ENCODE measurements at regions not wholly inside any gene's neighbourhood (a gene's known extent, or its start where the extent isn't known, plus 50 kb on each side); places are given as distances from the start of the nearest gene placed in this dataset.

GRCh38 chr3:103337179-103337845 is 902.5 kb downstream of the ZPLD1 start:
- Mint-ChIP-seq H3K27me3 (ENCODE audit: low read depth) (peaks cover 19% of the 10 kb centered on the region), H3K4me3 (ENCODE audit: unreplicated experiment) (no peak overlapping the region), H3K4me1 (ENCODE audit: low read depth) (no peaks in the 10 kb centered on the region), H3K9me3 (ENCODE audit: low read depth) (no peaks in the 10 kb centered on the region), H3K27ac (ENCODE audit: unreplicated experiment) (no peak overlapping the region), H3K36me3 (ENCODE audit: low read depth) (no peaks in the 10 kb centered on the region)
- no peak for TF ChIP-seq CTCF (IDR thresholded peaks at IDR 0.05)
- no peak for DNase-seq (ENCODE audit: low spot score)

DNA sequence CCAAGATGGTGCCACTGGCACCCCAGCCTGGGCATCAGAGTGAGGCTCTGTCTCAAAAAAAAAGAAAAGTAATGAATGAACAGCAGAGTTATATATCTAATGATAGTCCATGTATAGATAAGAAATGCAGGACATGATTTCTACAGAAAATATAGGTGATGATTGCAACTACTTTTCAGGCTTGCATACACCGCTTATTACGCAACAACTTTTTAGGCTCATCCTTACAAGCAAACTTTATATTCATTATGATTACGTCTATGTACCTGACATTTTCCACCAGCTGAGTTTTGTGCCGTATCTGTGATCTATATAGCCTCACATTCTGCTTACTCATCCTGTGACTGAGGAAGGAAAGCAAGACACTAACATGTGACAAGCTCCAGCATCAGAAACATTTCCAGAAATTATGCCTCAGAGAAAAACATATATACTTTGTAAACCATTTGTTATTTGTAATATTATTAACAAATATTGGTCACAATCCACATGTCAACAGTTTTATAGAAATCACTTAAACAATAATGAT is 906.3 kb downstream of the ZPLD1 start:
- Mint-ChIP-seq H3K9me3 (ENCODE audit: low read depth) (no peaks in the 10 kb centered on the region), H3K4me3 (ENCODE audit: unreplicated experiment) (no peak overlapping the region), H3K4me1 (ENCODE audit: low read depth) (no peaks in the 10 kb centered on the region), H3K27ac (ENCODE audit: unreplicated experiment) (no peak overlapping the region), H3K27me3 (ENCODE audit: low read depth) (peaks cover 9% of the 10 kb centered on the region), H3K36me3 (ENCODE audit: low read depth) (no peaks in the 10 kb centered on the region)
- DNase-seq (ENCODE audit: low spot score): no peak
- no peak for TF ChIP-seq CTCF (IDR thresholded peaks at IDR 0.05)

DNA sequence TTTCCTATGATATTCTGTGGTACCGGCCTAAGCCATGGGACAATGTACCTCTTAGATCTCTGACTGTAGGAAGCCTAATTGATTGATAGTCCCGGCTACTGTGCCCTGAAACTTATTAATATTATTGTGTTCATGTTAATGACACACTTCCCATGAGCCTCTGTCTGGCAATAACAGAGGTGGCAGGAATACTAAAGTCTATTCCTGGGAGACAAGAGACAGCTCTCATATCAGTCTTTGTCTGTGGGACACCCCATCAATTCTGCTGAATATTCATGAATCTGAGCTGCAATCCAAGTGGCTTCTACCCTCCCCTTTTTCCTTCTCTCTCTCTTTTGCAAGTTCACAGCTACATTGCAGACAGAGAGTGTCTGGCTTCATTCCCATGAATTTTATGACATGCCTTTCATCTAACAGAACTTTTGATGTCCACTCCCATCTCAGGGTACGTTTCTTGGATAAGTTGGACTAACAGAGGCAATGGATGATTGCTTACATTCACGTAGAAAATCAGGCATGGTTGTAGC is 907.5 kb downstream of the ZPLD1 start:
- peaks cover 9% of the 10 kb centered on the region for H3K27me3 Mint-ChIP-seq (ENCODE audit: low read depth)
- no peaks in the 10 kb centered on the region for H3K36me3 Mint-ChIP-seq (ENCODE audit: low read depth)
- TF ChIP-seq CTCF (IDR thresholded peaks at IDR 0.05): no peak
- DNase-seq (ENCODE audit: low spot score): no peak
- no peak overlapping the region for H3K4me3 Mint-ChIP-seq (ENCODE audit: unreplicated experiment)
- H3K9me3 Mint-ChIP-seq (ENCODE audit: low read depth): no peaks in the 10 kb centered on the region
- no peaks in the 10 kb centered on the region for H3K4me1 Mint-ChIP-seq (ENCODE audit: low read depth)
- H3K27ac Mint-ChIP-seq (ENCODE audit: unreplicated experiment): no peak overlapping the region

- no peaks in the 10 kb centered on the region for H3K9me3 Mint-ChIP-seq (ENCODE audit: low read depth)
- no peaks in the 10 kb centered on the region for H3K4me1 Mint-ChIP-seq (ENCODE audit: low read depth)
- no peak for DNase-seq (ENCODE audit: low spot score)
- peaks cover 11% of the 10 kb centered on the region for H3K27me3 Mint-ChIP-seq (ENCODE audit: low read depth)
- no peak overlapping the region for H3K27ac Mint-ChIP-seq (ENCODE audit: unreplicated experiment)
- TF ChIP-seq CTCF (IDR thresholded peaks at IDR 0.05): no peak
- no peaks in the 10 kb centered on the region for H3K36me3 Mint-ChIP-seq (ENCODE audit: low read depth)
- H3K4me3 Mint-ChIP-seq (ENCODE audit: unreplicated experiment): no peak overlapping the region
These were observed 914.9 kb downstream of the ZPLD1 start for GRCh38 chr3:103349760-103350159.

GRCh38 chr3:103365467-103365866 is 930.7 kb downstream of the ZPLD1 start:
- H3K27ac Mint-ChIP-seq (ENCODE audit: unreplicated experiment): no peak overlapping the region
- no peaks in the 10 kb centered on the region for H3K36me3 Mint-ChIP-seq (ENCODE audit: low read depth)
- no peak for DNase-seq (ENCODE audit: low spot score)
- no peaks in the 10 kb centered on the region for H3K9me3 Mint-ChIP-seq (ENCODE audit: low read depth)
- H3K4me3 Mint-ChIP-seq (ENCODE audit: unreplicated experiment): no peak overlapping the region
- no peaks in the 10 kb centered on the region for H3K4me1 Mint-ChIP-seq (ENCODE audit: low read depth)
- TF ChIP-seq CTCF (IDR thresholded peaks at IDR 0.05): no peak
- H3K27me3 Mint-ChIP-seq (ENCODE audit: low read depth): peaks cover 8% of the 10 kb centered on the region
